ENCODE measurements at regions not wholly inside any gene's neighbourhood (a gene's known extent, or its start where the extent isn't known, plus 50 kb on each side); places are given as distances from the start of the nearest gene placed in this dataset.

DNA sequence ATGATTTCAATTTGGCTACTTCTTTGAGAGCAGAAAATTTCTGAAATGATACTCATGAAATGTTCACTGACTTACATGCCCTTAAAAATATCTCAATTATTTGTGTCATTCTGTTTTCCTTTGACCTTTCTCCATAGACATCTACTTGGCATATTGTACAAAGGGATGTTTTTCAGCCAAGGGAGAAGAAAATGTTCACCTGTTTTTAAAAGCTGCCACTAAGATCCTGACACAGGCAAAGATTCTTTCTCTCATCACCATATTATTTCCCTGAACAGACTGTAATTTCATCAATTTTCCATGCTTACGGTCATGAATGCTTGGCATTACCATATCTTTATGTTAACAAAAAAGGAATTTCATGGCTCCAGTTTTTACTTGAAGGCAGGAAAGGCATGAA is 67.4 kb upstream of the DBX1 start:
- H2AFZ ChIP-seq (ENCODE audit: low read length): no peak overlapping the region
- H3K4me3 ChIP-seq (replicated peaks in 1 of 4; ENCODE audit: control extremely low read depth in 1 of 4, insufficient read depth in 1 of 4, low read depth in 3 of 4, low read length in 4 of 4): no peak overlapping the region
- H3K4me1 ChIP-seq (ENCODE audit: control insufficient read depth, extremely low read depth, insufficient read depth, low read length): no peaks in the 10 kb centered on the region
- H3K27ac ChIP-seq (ENCODE audit: insufficient read depth, low read length): no peak overlapping the region
- no peaks in the 10 kb centered on the region for H3K27me3 ChIP-seq (ENCODE audit: control insufficient read depth, insufficient read depth, low read length)
- TF ChIP-seq EZH2 (IDR thresholded peaks at IDR 0.05; ENCODE audit: low read length, missing control alignments): no peak
- no peak overlapping the region for H3K9ac ChIP-seq (ENCODE audit: insufficient read depth, low read length)
- no peaks in the 10 kb centered on the region for H3K9me3 ChIP-seq (ENCODE audit: control insufficient read depth, insufficient read depth, low read depth, low read length)
- no peaks in the 10 kb centered on the region for H3K79me2 ChIP-seq (ENCODE audit: control insufficient read depth, insufficient read depth, low read length)
- no peaks in the 10 kb centered on the region for H3K36me3 ChIP-seq (ENCODE audit: control insufficient read depth, insufficient read depth, low read length)
- H4K20me1 ChIP-seq (ENCODE audit: control insufficient read depth, extremely low read depth, insufficient read depth, low read length): no peaks in the 10 kb centered on the region
- no peak for DNase-seq (ENCODE audit: low read depth in 2 of 2)
- H3K4me2 ChIP-seq (ENCODE audit: extremely low read depth, insufficient read depth, low read length): no peak overlapping the region

DNA sequence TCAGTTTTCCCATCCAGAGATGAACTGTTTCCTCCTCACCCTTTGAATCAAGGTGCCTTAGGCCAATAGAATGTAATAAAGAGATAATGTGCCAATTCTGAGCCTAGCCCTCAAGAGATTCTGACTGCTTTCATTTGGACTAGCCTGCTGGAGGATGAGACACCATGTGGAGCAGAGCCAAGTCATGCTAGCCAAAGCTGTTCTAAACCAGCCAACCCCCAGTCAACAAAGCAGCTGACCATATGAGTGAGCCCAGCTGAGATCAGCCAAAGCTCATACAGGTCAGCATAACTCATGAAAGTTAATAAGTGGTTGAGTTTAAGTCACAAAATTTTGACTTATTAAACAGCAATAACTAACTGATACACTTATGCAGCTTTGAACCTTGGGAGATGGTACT is 66.7 kb upstream of the DBX1 start:
- Histone ChIP-seq H2AFZ (ENCODE audit: low read length) (no peak overlapping the region), H3K4me1 (ENCODE audit: control insufficient read depth, extremely low read depth, insufficient read depth, low read length) (no peaks in the 10 kb centered on the region), H3K4me2 (ENCODE audit: extremely low read depth, insufficient read depth, low read length) (no peak overlapping the region)

DNA sequence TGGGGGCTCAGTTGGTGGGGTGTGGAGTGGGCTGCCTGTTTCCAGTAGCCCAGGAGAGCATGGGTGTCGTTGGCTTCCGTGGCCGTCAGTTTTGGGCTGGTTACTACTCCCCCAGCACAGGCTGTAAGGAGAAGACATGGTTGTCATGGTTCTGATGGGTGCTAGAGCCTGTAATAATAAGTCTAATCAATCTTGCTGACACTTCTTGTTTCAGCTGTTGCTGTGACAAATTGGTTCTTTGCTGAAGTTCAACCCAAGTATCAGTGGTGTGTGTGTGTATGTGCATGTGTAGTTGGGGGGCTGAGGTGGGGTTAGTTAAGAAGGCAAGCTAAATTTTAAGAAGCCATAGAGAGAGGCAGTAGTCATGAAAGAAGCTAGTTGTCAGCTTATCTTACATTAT is 61.3 kb upstream of the DBX1 start:
- H3K79me2 ChIP-seq (ENCODE audit: control insufficient read depth, insufficient read depth, low read length): no peaks in the 10 kb centered on the region
- no peaks in the 10 kb centered on the region for H3K36me3 ChIP-seq (ENCODE audit: control insufficient read depth, insufficient read depth, low read length)
- no peak for DNase-seq (ENCODE audit: low read depth in 2 of 2)
- no peaks in the 10 kb centered on the region for H3K9me3 ChIP-seq (ENCODE audit: control insufficient read depth, insufficient read depth, low read depth, low read length)
- no peaks in the 10 kb centered on the region for H3K27me3 ChIP-seq (ENCODE audit: control insufficient read depth, insufficient read depth, low read length)
- no peaks in the 10 kb centered on the region for H3K4me1 ChIP-seq (ENCODE audit: control insufficient read depth, extremely low read depth, insufficient read depth, low read length)
- H3K4me3 ChIP-seq (replicated peaks in 1 of 4; ENCODE audit: control extremely low read depth in 1 of 4, insufficient read depth in 1 of 4, low read depth in 3 of 4, low read length in 4 of 4): no peak overlapping the region
- no peaks in the 10 kb centered on the region for H4K20me1 ChIP-seq (ENCODE audit: control insufficient read depth, extremely low read depth, insufficient read depth, low read length)
- H3K4me2 ChIP-seq (ENCODE audit: extremely low read depth, insufficient read depth, low read length): no peak overlapping the region
- H3K9ac ChIP-seq (ENCODE audit: insufficient read depth, low read length): no peak overlapping the region
- H2AFZ ChIP-seq (ENCODE audit: low read length): no peak overlapping the region
- TF ChIP-seq, protein P1, sequence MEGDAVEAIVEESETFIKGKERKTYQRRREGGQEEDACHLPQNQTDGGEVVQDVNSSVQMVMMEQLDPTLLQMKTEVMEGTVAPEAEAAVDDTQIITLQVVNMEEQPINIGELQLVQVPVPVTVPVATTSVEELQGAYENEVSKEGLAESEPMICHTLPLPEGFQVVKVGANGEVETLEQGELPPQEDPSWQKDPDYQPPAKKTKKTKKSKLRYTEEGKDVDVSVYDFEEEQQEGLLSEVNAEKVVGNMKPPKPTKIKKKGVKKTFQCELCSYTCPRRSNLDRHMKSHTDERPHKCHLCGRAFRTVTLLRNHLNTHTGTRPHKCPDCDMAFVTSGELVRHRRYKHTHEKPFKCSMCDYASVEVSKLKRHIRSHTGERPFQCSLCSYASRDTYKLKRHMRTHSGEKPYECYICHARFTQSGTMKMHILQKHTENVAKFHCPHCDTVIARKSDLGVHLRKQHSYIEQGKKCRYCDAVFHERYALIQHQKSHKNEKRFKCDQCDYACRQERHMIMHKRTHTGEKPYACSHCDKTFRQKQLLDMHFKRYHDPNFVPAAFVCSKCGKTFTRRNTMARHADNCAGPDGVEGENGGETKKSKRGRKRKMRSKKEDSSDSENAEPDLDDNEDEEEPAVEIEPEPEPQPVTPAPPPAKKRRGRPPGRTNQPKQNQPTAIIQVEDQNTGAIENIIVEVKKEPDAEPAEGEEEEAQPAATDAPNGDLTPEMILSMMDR (conservative IDR thresholded peaks at IDR 0.05 in 1 of 2, IDR thresholded peaks at IDR 0.05 in 1 of 2; ENCODE audit: low read depth in 1 of 2, low read length in 2 of 2): no peak
- no peak for TF ChIP-seq EZH2 (IDR thresholded peaks at IDR 0.05; ENCODE audit: low read length, missing control alignments)
- no peak overlapping the region for H3K27ac ChIP-seq (ENCODE audit: insufficient read depth, low read length)

More for the DNA sequence above, 66.7 kb upstream of the DBX1 start:
- H3K27ac ChIP-seq (ENCODE audit: insufficient read depth, low read length): no peak overlapping the region
- TF ChIP-seq, protein P1 (conservative IDR thresholded peaks at IDR 0.05 in 1 of 2, IDR thresholded peaks at IDR 0.05 in 1 of 2; ENCODE audit: low read depth in 1 of 2, low read length in 2 of 2): no peak
- TF ChIP-seq EZH2 (IDR thresholded peaks at IDR 0.05; ENCODE audit: low read length, missing control alignments): no peak
- H3K36me3 ChIP-seq (ENCODE audit: control insufficient read depth, insufficient read depth, low read length): no peaks in the 10 kb centered on the region
- no peak overlapping the region for H3K4me3 ChIP-seq (replicated peaks in 1 of 4; ENCODE audit: control extremely low read depth in 1 of 4, insufficient read depth in 1 of 4, low read depth in 3 of 4, low read length in 4 of 4)
- no peaks in the 10 kb centered on the region for H3K79me2 ChIP-seq (ENCODE audit: control insufficient read depth, insufficient read depth, low read length)
- H3K27me3 ChIP-seq (ENCODE audit: control insufficient read depth, insufficient read depth, low read length): no peaks in the 10 kb centered on the region
- H3K9me3 ChIP-seq (ENCODE audit: control insufficient read depth, insufficient read depth, low read depth, low read length): no peaks in the 10 kb centered on the region
- H3K9ac ChIP-seq (ENCODE audit: insufficient read depth, low read length): no peak overlapping the region
- H4K20me1 ChIP-seq (ENCODE audit: control insufficient read depth, extremely low read depth, insufficient read depth, low read length): no peaks in the 10 kb centered on the region
- peak in 1 of 2 donors; percentile 2 for DNase-seq (ENCODE audit: low read depth in 2 of 2)

All from fibroblast of lung (primary cell).